ENCODE measurements at regions not wholly inside any gene's neighbourhood (a gene's known extent, or its start where the extent isn't known, plus 50 kb on each side); places are given as distances from the start of the nearest gene placed in this dataset.
"Not testable (repeated sequence)": the region's sequence is repeated elsewhere in the genome, so short reads cannot be mapped to it uniquely, and the experiment has no call there.

GRCh38 chr3:177394231-177395024 lies 197.1 kb upstream of the TBL1XR1 start:
- TF ChIP-seq, protein P1, sequence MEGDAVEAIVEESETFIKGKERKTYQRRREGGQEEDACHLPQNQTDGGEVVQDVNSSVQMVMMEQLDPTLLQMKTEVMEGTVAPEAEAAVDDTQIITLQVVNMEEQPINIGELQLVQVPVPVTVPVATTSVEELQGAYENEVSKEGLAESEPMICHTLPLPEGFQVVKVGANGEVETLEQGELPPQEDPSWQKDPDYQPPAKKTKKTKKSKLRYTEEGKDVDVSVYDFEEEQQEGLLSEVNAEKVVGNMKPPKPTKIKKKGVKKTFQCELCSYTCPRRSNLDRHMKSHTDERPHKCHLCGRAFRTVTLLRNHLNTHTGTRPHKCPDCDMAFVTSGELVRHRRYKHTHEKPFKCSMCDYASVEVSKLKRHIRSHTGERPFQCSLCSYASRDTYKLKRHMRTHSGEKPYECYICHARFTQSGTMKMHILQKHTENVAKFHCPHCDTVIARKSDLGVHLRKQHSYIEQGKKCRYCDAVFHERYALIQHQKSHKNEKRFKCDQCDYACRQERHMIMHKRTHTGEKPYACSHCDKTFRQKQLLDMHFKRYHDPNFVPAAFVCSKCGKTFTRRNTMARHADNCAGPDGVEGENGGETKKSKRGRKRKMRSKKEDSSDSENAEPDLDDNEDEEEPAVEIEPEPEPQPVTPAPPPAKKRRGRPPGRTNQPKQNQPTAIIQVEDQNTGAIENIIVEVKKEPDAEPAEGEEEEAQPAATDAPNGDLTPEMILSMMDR (conservative IDR thresholded peaks at IDR 0.05): not testable (repeated sequence)
- not testable (repeated sequence) for TF ChIP-seq EZH2 (IDR thresholded peaks at IDR 0.05; ENCODE audit: low read depth)

Measured in PC-9 (cell line).